Activated T-helper 1 cell treated with Interleukin-2 at 50 U/mL for 16 hours (primary cell): ENCODE measurements at regions not wholly inside any gene's neighbourhood (a gene's known extent, or its start where the extent isn't known, plus 50 kb on each side); places are given as distances from the start of the nearest gene placed in this dataset.
"Not testable (repeated sequence)": the region's sequence is repeated elsewhere in the genome, so short reads cannot be mapped to it uniquely, and the experiment has no call there.

Experiments used
- DNase-seq: peaks from one replicate; pipeline ENCODE4 v3.0.0-alpha.2; 2020; ENCODE audit warnings: low read depth

- no peak for DNase-seq
These were observed 430.3 kb upstream of the MAOA start for GRCh38 chrX:43225626-43226328.

DNA sequence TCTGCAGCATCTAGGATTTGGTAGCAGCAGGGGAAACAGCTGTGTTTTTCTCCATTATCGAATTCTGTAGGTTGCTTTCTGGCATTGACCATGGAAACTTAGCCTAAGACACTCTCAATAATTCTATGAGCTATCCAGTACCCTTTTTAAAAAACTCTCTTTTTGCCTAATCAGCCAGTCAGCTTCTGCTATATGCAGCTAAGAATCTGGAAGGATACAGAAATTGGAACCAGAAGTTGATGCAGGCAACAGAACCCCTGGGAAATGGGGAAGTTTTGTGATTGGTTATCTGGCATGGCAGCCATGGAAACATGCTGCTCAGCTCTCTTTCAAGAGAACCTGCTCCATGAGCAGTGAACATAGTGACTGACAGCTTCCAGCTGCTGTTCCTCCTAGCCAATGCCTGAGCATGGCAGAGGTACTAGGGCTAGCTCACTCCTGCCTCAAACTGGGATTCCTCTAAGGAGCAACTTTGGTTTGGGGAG, 417.6 kb upstream of the MAOA start:
- no peak for DNase-seq

DNA sequence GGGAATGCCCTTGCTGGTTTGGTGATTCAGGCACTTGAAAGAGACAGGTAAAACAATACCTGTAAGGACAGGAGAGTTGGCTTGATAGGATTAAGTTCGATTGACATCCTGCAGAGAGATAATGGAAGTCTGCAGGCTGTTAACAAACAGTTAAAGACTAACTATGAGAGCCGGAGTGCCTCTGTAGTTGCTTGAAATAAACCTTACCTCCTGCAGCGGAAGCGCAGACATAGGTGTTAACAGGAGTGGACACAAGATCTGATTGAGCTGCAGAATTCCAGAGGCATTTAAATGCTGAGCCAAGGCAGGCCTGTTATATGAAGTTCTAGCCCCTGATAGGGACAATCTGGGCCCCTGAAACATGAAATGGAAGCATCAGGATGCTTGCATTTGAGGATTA, 416.7 kb upstream of the MAOA start:
- DNase-seq = no peak

DNA sequence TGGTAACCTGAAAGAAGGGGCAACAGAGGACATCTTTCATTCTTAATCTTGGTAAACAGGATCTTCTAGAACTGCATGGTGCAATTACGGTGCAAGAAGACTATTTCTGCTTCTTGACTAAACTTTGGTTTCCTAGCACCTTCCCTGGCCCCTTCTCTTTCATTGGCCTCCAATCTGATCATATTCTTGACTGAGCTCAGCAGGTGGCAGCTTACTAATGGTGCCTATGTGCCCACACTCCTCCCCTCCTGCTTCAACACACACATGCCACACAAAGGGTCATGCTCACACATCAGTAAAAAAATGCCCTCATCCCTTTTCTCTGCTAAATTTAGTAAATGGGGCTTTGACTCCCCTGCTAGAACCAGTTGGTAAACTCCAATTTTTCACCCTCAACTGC, 400.5 kb upstream of the MAOA start:
- DNase-seq = no peak

DNA sequence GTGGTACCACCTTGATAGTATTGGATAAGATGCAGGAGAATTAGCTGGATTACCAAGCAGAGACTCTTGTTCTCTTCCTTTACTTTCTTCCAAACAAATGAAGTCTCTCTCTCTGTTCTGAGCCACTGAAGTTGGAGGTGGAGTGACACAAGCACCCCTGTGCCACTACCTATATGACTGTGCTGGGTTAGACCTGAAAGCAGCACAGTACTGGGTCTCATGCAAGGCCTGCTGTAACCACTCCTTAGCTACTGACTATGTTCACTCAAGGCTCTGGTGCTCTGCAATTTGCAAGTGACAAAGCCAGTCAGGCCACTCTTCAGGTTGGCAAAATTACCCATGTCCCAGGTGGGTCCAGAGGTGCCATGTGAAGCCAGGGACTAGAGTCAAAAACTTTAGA, 389.6 kb upstream of the MAOA start:
- DNase-seq = no peak

GRCh38 chrX:43267652-43268051, 388.4 kb upstream of the MAOA start:
- DNase-seq = no peak

- no peak for DNase-seq
These were observed 386.9 kb upstream of the MAOA start for GRCh38 chrX:43269201-43269600.

DNA sequence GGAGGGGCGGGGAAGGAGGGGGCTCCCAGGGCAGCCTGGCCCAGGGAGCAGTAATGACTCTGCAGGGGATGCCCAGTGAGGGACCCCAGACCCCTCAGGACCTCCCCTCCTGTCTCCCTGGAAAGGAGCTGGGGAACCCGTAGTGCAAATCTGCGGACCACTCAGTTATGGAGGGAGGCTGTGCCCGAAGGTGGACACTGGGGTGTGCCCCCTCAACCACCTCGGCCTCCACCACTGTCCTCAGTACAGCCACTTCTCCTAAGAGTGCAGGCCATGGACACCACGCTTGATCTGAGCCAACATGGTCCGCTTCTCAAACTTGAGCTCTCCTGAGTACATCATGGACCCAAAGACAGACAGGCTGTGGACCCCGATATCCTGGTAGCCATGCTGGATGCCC, 378.2 kb upstream of the MAOA start:
- DNase-seq = no peak

GRCh38 chrX:43278440-43278839, 377.7 kb upstream of the MAOA start:
- DNase-seq = no peak

GRCh38 chrX:43279341-43279808, 376.7 kb upstream of the MAOA start:
- no peak for DNase-seq

DNA sequence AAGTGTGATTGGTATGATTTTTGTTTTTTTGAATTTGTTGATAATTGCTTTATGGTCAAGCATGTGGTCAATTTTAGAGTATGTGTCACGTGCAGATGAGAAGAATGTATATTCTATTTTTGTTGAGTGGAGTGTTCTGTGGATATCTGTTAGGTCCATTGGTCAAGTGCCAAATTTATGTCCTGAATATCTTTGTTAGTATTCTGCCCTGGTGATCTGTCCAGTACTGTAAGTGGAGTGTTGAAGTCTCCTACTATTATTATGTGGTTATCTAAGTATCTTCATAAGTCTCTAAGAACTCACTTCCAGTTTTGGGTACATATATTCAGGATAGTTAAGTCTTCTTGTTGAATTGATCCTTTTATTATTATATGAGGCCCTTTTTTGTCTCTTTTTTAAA, 372.9 kb upstream of the MAOA start:
- no peak for DNase-seq

- DNase-seq = not testable (repeated sequence)
These were observed 344.5 kb upstream of the MAOA start for GRCh38 chrX:43311625-43312024.

DNA sequence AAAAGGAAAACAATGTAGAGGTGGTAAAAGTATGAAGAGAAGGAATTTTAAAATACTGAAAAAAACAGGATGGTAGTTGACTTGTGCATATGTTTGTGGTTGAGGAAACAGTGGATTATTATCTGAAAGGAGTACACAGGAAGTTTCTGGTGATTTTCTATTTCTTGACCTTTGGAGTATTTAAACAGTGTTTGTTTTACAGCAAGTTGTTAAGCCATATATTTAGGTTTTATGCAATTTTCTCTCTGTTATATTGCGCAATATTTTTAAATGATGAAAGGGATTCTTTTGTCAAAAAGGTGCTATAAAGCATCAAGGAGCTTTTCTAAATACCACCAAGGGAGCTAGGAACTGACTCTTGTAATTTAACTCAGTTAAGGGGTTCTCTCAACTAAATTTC, 343.1 kb upstream of the MAOA start:
- no peak for DNase-seq

DNA sequence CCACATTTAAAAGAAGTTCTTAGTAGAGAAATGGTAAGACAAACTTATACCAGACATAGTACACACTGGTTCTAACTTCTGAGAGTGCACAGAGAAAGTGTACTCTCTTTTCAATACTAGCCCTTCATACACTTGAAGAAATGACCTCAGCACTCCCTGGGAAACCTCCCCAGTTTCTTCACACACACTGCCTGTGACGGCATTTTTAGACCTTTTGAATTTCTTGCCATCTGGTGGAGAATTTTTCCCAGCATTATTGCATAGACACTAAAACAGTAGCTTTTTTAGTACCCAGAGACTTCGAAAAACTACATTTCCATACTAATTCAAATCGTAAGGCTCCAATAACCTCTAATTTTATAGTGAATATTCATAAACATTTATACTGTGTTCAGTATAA, 341.6 kb upstream of the MAOA start:
- DNase-seq = no peak

DNA sequence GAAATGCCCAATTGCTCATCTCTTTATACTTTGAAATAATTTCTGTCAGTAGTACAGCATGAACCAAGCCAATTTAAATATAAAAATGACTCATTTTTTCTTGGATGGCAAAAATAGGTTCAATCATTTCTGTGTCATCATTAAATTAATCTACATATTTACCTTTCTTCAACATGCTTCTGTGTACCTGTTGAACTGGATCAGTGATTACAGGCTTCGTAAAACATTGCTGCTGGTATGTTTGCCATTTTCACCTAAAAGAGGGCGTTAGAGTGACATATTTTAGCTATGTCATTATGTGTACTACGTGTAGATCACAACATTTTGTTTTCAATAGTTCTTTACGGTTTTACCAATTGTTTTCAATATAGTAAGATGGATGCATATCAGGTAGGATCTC, 340.5 kb upstream of the MAOA start:
- no peak for DNase-seq

DNA sequence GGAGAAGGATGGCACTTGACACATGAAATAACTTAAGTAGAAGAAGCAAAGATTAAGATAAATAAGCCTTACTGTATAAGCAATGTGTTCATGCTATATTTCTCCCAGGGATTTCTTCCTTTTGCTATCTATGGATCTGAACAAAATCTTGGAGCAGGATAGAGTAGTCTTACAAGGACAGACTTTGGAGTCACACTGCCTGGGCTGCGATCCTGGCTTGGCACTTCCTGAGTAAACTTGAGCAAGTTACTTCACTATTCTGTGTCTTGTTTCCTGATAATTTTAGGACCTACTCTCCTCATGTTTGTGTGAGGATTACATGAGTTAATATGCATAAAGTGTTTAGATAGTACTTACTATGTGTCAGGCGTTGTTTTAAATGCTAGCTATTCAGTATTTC, 340.0 kb upstream of the MAOA start:
- no peak for DNase-seq

- DNase-seq = no peak
These were observed 338.7 kb upstream of the MAOA start for GRCh38 chrX:43317378-43317777.

- DNase-seq = no peak
These were observed 327.6 kb upstream of the MAOA start for GRCh38 chrX:43328358-43328946.

- DNase-seq = no peak
These were observed 322.6 kb upstream of the MAOA start for GRCh38 chrX:43333543-43333942.

DNA sequence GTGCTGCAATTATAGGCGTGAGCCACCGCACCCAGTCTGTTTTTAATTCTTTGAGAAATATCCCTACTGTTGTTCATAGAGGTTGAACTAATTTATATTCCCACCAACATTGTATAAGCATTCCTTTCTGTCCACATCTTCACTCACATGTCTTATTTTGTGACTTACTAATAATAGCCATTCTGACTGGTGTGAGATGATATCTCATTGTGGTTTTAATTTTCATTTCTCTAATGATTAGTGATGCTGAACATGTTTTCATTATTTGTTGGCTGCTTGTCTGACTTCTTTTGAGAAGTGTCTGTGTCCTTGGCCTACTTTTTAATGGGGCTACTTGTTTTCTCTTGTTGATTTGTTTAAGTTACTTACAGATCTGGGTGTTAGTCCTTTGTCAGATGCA, 310.9 kb upstream of the MAOA start:
- no peak for DNase-seq

- DNase-seq = no peak
These were observed 306.7 kb upstream of the MAOA start for GRCh38 chrX:43349363-43349762.

DNA sequence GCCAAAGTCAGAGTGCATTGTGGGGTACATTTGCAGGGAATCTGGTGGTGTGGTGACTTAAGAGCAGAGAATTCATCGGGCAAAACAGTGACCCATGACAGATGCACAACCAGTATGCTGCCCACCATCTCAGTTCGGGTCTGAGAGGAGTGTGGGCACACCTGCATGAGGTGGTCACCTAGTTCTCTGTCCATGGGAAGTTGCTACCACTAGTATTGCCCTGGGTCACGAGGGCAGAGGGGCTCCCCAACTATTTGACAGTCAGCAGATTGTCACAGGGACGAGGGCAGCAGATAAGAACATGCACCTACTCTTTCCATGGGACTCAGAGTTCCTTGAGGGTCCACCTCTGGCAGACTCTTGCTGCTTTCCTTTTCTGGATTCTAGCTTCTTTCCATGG, 305.2 kb upstream of the MAOA start:
- DNase-seq = no peak

- DNase-seq = no peak
These were observed 298.4 kb upstream of the MAOA start for GRCh38 chrX:43357741-43358140.

GRCh38 chrX:43373032-43373431, 283.1 kb upstream of the MAOA start:
- DNase-seq = no peak
